Adipocyte (in vitro differentiated cells): ENCODE measurements at regions not wholly inside any gene's neighbourhood (a gene's known extent, or its start where the extent isn't known, plus 50 kb on each side); places are given as distances from the start of the nearest gene placed in this dataset.

ENCODE experiments used
- DNase-seq: peaks from one replicate; pipeline ENCODE4 v3.0.0-alpha.2; 2015; ENCODE audit warnings: low read depth
- H3K27me3 ChIP-seq: replicated peaks from 2 replicates; pipeline ENCODE4 v1.7.0; 2013; ENCODE audit warnings: mild to moderate bottlenecking, low read length, moderate library complexity; ENCODE audit not compliant: control insufficient read depth, insufficient read depth
- H3K36me3 ChIP-seq: 2 replicates; pipeline ENCODE4 v1.7.0; 2013; ENCODE audit warnings: low read length, mild to moderate bottlenecking, moderate library complexity; ENCODE audit not compliant: control insufficient read depth, insufficient read depth, severe bottlenecking
- H3K4me1 ChIP-seq: 2 replicates; pipeline ENCODE4 v1.7.0; 2013; ENCODE audit warnings: mild to moderate bottlenecking, low read length, moderate library complexity; ENCODE audit not compliant: control insufficient read depth, insufficient read depth
- H3K4me3 ChIP-seq: 2 replicates; pipeline ENCODE4 v1.7.0; 2013; ENCODE audit warnings: mild to moderate bottlenecking, low read length, moderate library complexity
- H3K9ac ChIP-seq: 2 replicates; pipeline ENCODE4 v1.7.0; 2013; ENCODE audit warnings: mild to moderate bottlenecking, low read length, moderate library complexity
- H3K9me3 ChIP-seq: 2 replicates; pipeline ENCODE4 v1.7.0; 2013; ENCODE audit warnings: mild to moderate bottlenecking, low read length, moderate library complexity; ENCODE audit not compliant: control insufficient read depth

DNA sequence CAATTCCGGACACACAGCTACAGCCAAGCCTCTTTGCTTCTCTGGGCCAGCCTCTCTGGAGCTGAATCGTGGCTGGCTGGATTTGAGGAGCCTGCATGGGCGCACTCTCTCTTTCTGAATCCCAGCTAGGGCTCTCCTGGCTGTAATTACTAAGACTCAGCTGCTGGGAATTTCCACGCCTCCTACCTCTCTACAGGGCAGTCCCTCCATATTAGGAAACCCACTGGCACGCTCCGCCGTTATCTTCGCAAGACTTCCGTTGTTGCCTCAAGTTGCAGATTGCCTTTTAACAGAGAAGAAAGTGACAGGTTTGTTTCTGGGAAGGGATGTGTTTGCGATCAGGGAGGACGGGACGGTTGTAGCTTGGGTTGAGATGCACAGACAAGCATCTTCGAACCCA lies 188.4 kb upstream of the NLRP1 start:
- Histone ChIP-seq H3K9me3 (no peaks in the 10 kb centered on the region), H3K9ac (no peak overlapping the region), H3K36me3 (no peaks in the 10 kb centered on the region), H3K4me1 (peaks cover 9% of the 10 kb centered on the region), H3K4me3 (no peak overlapping the region), H3K27me3 (peaks cover 56% of the 10 kb centered on the region)
- DNase-seq: no peak

GRCh38 chr17:5773816-5774360 lies 189.6 kb upstream of the NLRP1 start:
- DNase-seq: no peak
- Histone ChIP-seq H3K36me3 (no peaks in the 10 kb centered on the region), H3K4me1 (peaks cover 9% of the 10 kb centered on the region), H3K9me3 (no peaks in the 10 kb centered on the region), H3K27me3 (peaks cover 50% of the 10 kb centered on the region), H3K9ac (no peak overlapping the region), H3K4me3 (no peak overlapping the region)

- peaks cover 9% of the 10 kb centered on the region for H3K4me1 ChIP-seq
- H3K27me3 ChIP-seq: peaks cover 41% of the 10 kb centered on the region
- H3K4me3 ChIP-seq: no peak overlapping the region
- H3K9me3 ChIP-seq: no peaks in the 10 kb centered on the region
- no peak overlapping the region for H3K9ac ChIP-seq
- no peaks in the 10 kb centered on the region for H3K36me3 ChIP-seq
- DNase-seq: no peak
These were observed 190.8 kb upstream of the NLRP1 start for GRCh38 chr17:5775098-5775497.

GRCh38 chr17:5780476-5780875 lies 196.2 kb upstream of the NLRP1 start:
- peaks cover 13% of the 10 kb centered on the region for H3K4me1 ChIP-seq
- no peaks in the 10 kb centered on the region for H3K36me3 ChIP-seq
- H3K9me3 ChIP-seq: peaks cover 17% of the 10 kb centered on the region
- peaks cover 6% of the 10 kb centered on the region for H3K27me3 ChIP-seq
- H3K4me3 ChIP-seq: no peak overlapping the region
- DNase-seq: peak; percentile 77
- no peak overlapping the region for H3K9ac ChIP-seq

DNA sequence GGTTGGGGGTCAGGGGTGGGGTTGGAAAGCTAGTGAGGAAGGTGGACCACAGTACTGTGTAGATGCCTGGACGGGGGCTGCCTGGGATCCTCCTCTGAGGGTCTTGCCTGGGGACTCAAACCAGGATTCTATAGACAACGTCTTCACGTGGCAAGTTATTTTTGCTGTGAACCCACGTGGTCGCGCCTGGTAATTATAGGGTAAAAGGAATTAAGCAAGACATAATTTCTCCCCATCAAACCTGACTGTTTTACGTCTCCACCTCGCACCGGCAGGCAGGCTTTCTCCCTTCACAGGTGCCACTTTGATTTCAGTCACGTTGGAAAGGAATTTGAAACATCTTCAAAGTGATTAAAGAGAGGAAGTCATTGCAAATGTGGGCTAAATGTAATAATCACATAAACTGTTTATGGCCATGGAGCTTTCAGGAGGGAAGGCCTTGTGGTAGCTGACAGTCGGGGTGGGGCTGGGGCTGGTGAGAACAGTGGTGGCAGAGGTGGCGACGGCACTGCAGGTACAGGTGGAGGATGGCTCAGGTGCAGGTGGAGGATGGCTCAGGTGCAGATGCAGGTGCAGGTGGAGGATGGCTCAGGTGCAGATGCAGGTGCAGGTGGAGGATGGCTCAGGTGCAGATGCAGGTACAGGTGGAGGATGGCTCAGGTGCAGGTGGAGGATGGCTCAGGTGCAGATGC lies 197.1 kb upstream of the NLRP1 start:
- Histone ChIP-seq H3K27me3 (peaks cover 4% of the 10 kb centered on the region), H3K4me1 (peaks cover 20% of the 10 kb centered on the region), H3K9me3 (peaks cover 17% of the 10 kb centered on the region), H3K4me3 (no peak overlapping the region), H3K9ac (no peak overlapping the region), H3K36me3 (no peaks in the 10 kb centered on the region)
- DNase-seq: no peak

DNA sequence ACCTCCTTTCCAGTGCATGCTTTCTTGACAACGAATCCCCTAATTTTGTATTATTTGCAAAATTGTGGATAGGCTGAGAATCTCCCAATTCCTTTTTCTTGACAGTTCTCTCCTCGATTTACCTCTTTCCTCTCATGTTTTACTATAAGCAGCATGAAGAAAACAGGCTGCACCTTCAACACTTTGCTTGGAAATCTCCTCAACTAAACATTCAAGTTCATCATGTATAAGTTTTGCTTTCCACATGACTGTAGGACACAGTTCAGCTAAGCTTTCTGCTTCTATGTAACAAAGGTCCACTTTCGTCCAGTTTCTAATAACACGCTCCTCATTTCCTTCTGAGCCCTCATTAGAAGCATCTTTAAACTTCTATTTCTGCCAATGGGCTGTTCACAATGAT lies 199.0 kb upstream of the NLRP1 start:
- peaks cover 17% of the 10 kb centered on the region for H3K9me3 ChIP-seq
- H3K27me3 ChIP-seq: no peaks in the 10 kb centered on the region
- DNase-seq: no peak
- peaks cover 13% of the 10 kb centered on the region for H3K4me1 ChIP-seq
- no peaks in the 10 kb centered on the region for H3K36me3 ChIP-seq
- H3K4me3 ChIP-seq: no peak overlapping the region
- no peak overlapping the region for H3K9ac ChIP-seq

- Histone ChIP-seq H3K36me3 (no peaks in the 10 kb centered on the region), H3K27me3 (no peaks in the 10 kb centered on the region), H3K9me3 (peaks cover 17% of the 10 kb centered on the region), H3K4me1 (peaks cover 13% of the 10 kb centered on the region), H3K9ac (no peak overlapping the region), H3K4me3 (no peak overlapping the region)
- DNase-seq: no peak
These were observed 199.5 kb upstream of the NLRP1 start for GRCh38 chr17:5783851-5784250.

DNA sequence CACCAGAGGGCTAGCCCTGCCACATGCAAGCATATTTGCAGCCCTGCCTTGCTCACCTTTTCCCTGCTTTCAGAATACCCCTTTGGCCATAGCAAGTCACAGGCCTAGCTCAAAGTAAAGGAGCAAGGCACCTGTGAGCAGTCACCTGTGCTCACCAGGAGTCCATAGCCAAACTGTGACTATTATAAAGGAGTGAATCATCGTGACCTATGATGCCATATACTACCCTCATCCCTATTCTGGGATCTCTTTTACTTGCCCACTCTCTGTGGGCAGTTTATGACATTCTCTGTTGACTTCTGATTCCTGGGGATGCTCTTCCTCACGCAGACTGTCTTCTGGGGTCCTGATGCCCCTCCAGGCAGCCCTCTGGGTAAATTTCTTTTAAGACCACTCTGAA lies 200.5 kb upstream of the NLRP1 start:
- no peak for DNase-seq
- H3K27me3 ChIP-seq: peaks cover 8% of the 10 kb centered on the region
- H3K4me3 ChIP-seq: no peak overlapping the region

DNA sequence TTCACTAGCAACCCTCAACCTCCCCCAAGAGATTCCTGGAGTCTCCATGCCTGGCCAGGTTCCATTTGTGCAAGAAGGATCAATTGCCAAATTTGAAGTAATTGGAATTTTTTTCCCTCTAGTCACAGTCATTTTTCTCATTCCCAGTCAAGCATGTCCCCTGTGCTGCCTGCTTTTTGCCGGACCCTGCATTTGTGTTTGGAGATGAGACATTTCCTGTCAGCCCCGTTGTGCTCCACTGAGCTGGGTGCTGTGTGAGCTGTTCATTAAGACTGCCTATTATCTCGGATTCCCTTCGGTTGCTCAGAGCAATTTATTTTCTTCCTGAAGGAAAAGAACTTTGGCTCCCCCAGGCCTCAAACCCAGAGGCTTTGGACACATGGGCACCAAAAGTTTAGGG lies 201.0 kb upstream of the NLRP1 start:
- no peaks in the 10 kb centered on the region for H3K36me3 ChIP-seq

More for the DNA sequence above, 200.5 kb upstream of the NLRP1 start:
- peaks cover 17% of the 10 kb centered on the region for H3K9me3 ChIP-seq
- H3K4me1 ChIP-seq: peaks cover 13% of the 10 kb centered on the region
- no peak overlapping the region for H3K9ac ChIP-seq
- no peaks in the 10 kb centered on the region for H3K36me3 ChIP-seq

DNA sequence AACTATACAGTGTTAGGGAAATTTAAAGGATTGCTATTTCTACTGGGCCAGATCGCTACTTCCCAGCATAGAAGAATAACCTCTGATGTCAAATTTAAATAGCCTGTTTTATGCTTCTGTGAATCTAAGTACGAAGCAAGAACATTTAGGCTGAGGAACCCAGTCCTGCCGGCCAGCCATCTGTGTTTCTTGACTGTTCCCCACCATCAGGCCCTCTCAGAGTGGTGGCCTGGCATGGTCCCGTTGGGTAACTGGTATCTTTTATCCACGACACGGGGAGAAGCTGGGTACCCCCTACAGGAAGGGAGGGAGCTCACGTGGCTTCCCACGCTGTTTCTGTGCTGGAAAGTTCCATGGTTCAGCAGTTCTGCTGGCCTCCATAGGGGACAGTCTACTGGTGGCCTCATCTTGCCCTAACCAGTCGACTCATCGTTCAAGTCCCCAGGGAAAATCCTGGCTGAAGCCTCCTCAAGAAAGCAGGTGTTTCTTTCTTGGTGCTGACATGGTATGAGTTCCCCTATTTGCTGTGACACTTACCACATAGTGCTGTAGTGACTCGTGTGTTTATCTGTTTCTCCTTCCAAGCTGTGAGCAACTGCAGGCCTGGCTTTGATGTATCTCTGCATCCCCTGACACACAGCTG lies 201.7 kb upstream of the NLRP1 start:
- DNase-seq: peak; percentile 36
- H3K27me3 ChIP-seq: peaks cover 18% of the 10 kb centered on the region
- H3K9me3 ChIP-seq: peaks cover 17% of the 10 kb centered on the region
- H3K36me3 ChIP-seq: no peaks in the 10 kb centered on the region
- H3K4me3 ChIP-seq: no peak overlapping the region
- peaks cover 13% of the 10 kb centered on the region for H3K4me1 ChIP-seq
- no peak overlapping the region for H3K9ac ChIP-seq

More for the DNA sequence above, 201.0 kb upstream of the NLRP1 start:
- Histone ChIP-seq H3K4me1 (peaks cover 13% of the 10 kb centered on the region), H3K9ac (no peak overlapping the region), H3K27me3 (peaks cover 13% of the 10 kb centered on the region), H3K9me3 (peaks cover 17% of the 10 kb centered on the region), H3K4me3 (no peak overlapping the region)
- peak; percentile 42 for DNase-seq

GRCh38 chr17:5786510-5786875 lies 202.2 kb upstream of the NLRP1 start:
- Histone ChIP-seq H3K9ac (no peak overlapping the region), H3K4me1 (peaks cover 13% of the 10 kb centered on the region), H3K9me3 (peaks cover 17% of the 10 kb centered on the region), H3K36me3 (no peaks in the 10 kb centered on the region), H3K27me3 (peaks cover 22% of the 10 kb centered on the region), H3K4me3 (no peak overlapping the region)
- DNase-seq: no peak
